ENCODE measurements at regions not wholly inside any gene's neighbourhood (a gene's known extent, or its start where the extent isn't known, plus 50 kb on each side); places are given as distances from the start of the nearest gene placed in this dataset.

GRCh38 chr22:46064228-46064965 lies 85.9 kb upstream of the PPARA start:
- no peak overlapping the region for H2BK5ac ChIP-seq (ENCODE audit: low read depth, low read length, poor library complexity)
- no peak overlapping the region for H2AK5ac ChIP-seq (ENCODE audit: low read length)
- no peak overlapping the region for H3K4me3 ChIP-seq (ENCODE audit: low read depth, low read length)
- no peak overlapping the region for H3K4me2 ChIP-seq (ENCODE audit: low read length)
- no CpG with 5 or more reads among the region's 28 CpGs for WGBS (ENCODE audit: extremely low coverage, insufficient coverage, insufficient read length)
- no peak overlapping the region for H4K8ac ChIP-seq (ENCODE audit: low read depth, low read length)
- H3K23ac ChIP-seq (ENCODE audit: low read length): no peak overlapping the region
- H4K12ac ChIP-seq (ENCODE audit: low read depth, low read length): no peak overlapping the region
- H2BK120ac ChIP-seq (ENCODE audit: insufficient read depth, low read length, poor library complexity): no peak overlapping the region
- no peak overlapping the region for H3K4ac ChIP-seq (ENCODE audit: low read depth, low read length)
- DNase-seq: no peak
- H4K91ac ChIP-seq (ENCODE audit: low read depth, low read length): no peak overlapping the region
- no peaks in the 10 kb centered on the region for H3K79me2 ChIP-seq (ENCODE audit: control insufficient read depth, insufficient read depth, low read length, poor library complexity)
- H3K4me1 ChIP-seq (ENCODE audit: control insufficient read depth in 1 of 2, insufficient read depth in 2 of 2, low read length in 2 of 2): no peaks in the 10 kb centered on the region
- no peak overlapping the region for H3K14ac ChIP-seq (ENCODE audit: low read length)
- H3K27ac ChIP-seq (ENCODE audit: low read depth, low read length): no peak overlapping the region
- no peaks in the 10 kb centered on the region for H3K9me3 ChIP-seq (ENCODE audit: insufficient read depth, low read depth, low read length)
- no peak overlapping the region for H3K18ac ChIP-seq (ENCODE audit: low read length)
- H3K79me1 ChIP-seq (ENCODE audit: low read length): no peaks in the 10 kb centered on the region
- H3K9ac ChIP-seq (ENCODE audit: low read length): no peak overlapping the region
- H2BK12ac ChIP-seq (ENCODE audit: low read length): no peak overlapping the region
- H3K27me3 ChIP-seq (ENCODE audit: insufficient read depth, low read length): peaks cover 43% of the 10 kb centered on the region
- H2AFZ ChIP-seq (ENCODE audit: insufficient read depth, low read length, poor library complexity): no peak overlapping the region
- no peaks in the 10 kb centered on the region for H3K36me3 ChIP-seq (ENCODE audit: control insufficient read depth in 1 of 2, insufficient read depth in 2 of 2, low read length in 2 of 2)

GRCh38 chr22:46064966-46065666 lies 85.2 kb upstream of the PPARA start:
- no peaks in the 10 kb centered on the region for H3K36me3 ChIP-seq (ENCODE audit: control insufficient read depth in 1 of 2, insufficient read depth in 2 of 2, low read length in 2 of 2)
- no CpG with 5 or more reads among the region's 17 CpGs for WGBS (ENCODE audit: extremely low coverage, insufficient coverage, insufficient read length)
- H2AFZ ChIP-seq (ENCODE audit: insufficient read depth, low read length, poor library complexity): no peak overlapping the region
- no peak overlapping the region for H3K4me3 ChIP-seq (ENCODE audit: low read depth, low read length)
- no peak overlapping the region for H3K18ac ChIP-seq (ENCODE audit: low read length)
- H3K4ac ChIP-seq (ENCODE audit: low read depth, low read length): no peak overlapping the region
- no peak overlapping the region for H3K4me2 ChIP-seq (ENCODE audit: low read length)
- H2AK5ac ChIP-seq (ENCODE audit: low read length): no peak overlapping the region
- H4K8ac ChIP-seq (ENCODE audit: low read depth, low read length): no peak overlapping the region
- no peak overlapping the region for H3K27ac ChIP-seq (ENCODE audit: low read depth, low read length)
- H3K4me1 ChIP-seq (ENCODE audit: control insufficient read depth in 1 of 2, insufficient read depth in 2 of 2, low read length in 2 of 2): no peaks in the 10 kb centered on the region
- no peak overlapping the region for H3K14ac ChIP-seq (ENCODE audit: low read length)
- H4K12ac ChIP-seq (ENCODE audit: low read depth, low read length): no peak overlapping the region
- H3K9me3 ChIP-seq (ENCODE audit: insufficient read depth, low read depth, low read length): no peaks in the 10 kb centered on the region
- no peak overlapping the region for H2BK120ac ChIP-seq (ENCODE audit: insufficient read depth, low read length, poor library complexity)
- no peak overlapping the region for H3K23ac ChIP-seq (ENCODE audit: low read length)
- H3K79me2 ChIP-seq (ENCODE audit: control insufficient read depth, insufficient read depth, low read length, poor library complexity): no peaks in the 10 kb centered on the region
- no peak overlapping the region for H2BK5ac ChIP-seq (ENCODE audit: low read depth, low read length, poor library complexity)
- no peak for DNase-seq
- H3K79me1 ChIP-seq (ENCODE audit: low read length): no peaks in the 10 kb centered on the region
- H3K9ac ChIP-seq (ENCODE audit: low read length): no peak overlapping the region
- no peak overlapping the region for H2BK12ac ChIP-seq (ENCODE audit: low read length)
- H4K91ac ChIP-seq (ENCODE audit: low read depth, low read length): no peak overlapping the region
- H3K27me3 ChIP-seq (ENCODE audit: insufficient read depth, low read length): peaks cover 51% of the 10 kb centered on the region

GRCh38 chr22:46065691-46066454 lies 84.5 kb upstream of the PPARA start:
- Histone ChIP-seq H2AK5ac (ENCODE audit: low read length) (no peak overlapping the region), H2BK12ac (ENCODE audit: low read length) (no peak overlapping the region)
- WGBS (ENCODE audit: extremely low coverage, insufficient coverage, insufficient read length): no CpG with 5 or more reads among the region's 2 CpGs

GRCh38 chr22:46066691-46067090 lies 83.6 kb upstream of the PPARA start:
- H3K27ac ChIP-seq (ENCODE audit: low read depth, low read length): no peak overlapping the region
- no peak overlapping the region for H3K14ac ChIP-seq (ENCODE audit: low read length)
- peaks cover 4 to 5% of the 10 kb centered on the region in 2 experiments for H3K4me1 ChIP-seq (ENCODE audit: control insufficient read depth in 1 of 2, insufficient read depth in 2 of 2, low read length in 2 of 2)
- H3K23ac ChIP-seq (ENCODE audit: low read length): no peak overlapping the region
- DNase-seq: no peak
- WGBS (ENCODE audit: extremely low coverage, insufficient coverage, insufficient read length): no CpG with 5 or more reads among the region's 11 CpGs
- H4K8ac ChIP-seq (ENCODE audit: low read depth, low read length): no peak overlapping the region
- no peak overlapping the region for H3K18ac ChIP-seq (ENCODE audit: low read length)
- no peak overlapping the region for H3K4me3 ChIP-seq (ENCODE audit: low read depth, low read length)
- H3K4ac ChIP-seq (ENCODE audit: low read depth, low read length): no peak overlapping the region
- no peak overlapping the region for H3K4me2 ChIP-seq (ENCODE audit: low read length)
- H2BK5ac ChIP-seq (ENCODE audit: low read depth, low read length, poor library complexity): no peak overlapping the region
- H4K91ac ChIP-seq (ENCODE audit: low read depth, low read length): no peak overlapping the region
- H2AFZ ChIP-seq (ENCODE audit: insufficient read depth, low read length, poor library complexity): no peak overlapping the region
- no peak overlapping the region for H2BK120ac ChIP-seq (ENCODE audit: insufficient read depth, low read length, poor library complexity)
- no peaks in the 10 kb centered on the region for H3K79me1 ChIP-seq (ENCODE audit: low read length)
- H3K36me3 ChIP-seq (ENCODE audit: control insufficient read depth in 1 of 2, insufficient read depth in 2 of 2, low read length in 2 of 2): no peaks in the 10 kb centered on the region
- peaks cover 52% of the 10 kb centered on the region for H3K27me3 ChIP-seq (ENCODE audit: insufficient read depth, low read length)
- H3K79me2 ChIP-seq (ENCODE audit: control insufficient read depth, insufficient read depth, low read length, poor library complexity): no peaks in the 10 kb centered on the region
- H2AK5ac ChIP-seq (ENCODE audit: low read length): no peak overlapping the region
- H3K9me3 ChIP-seq (ENCODE audit: insufficient read depth, low read depth, low read length): no peaks in the 10 kb centered on the region
- H3K9ac ChIP-seq (ENCODE audit: low read length): no peak overlapping the region
- H4K12ac ChIP-seq (ENCODE audit: low read depth, low read length): no peak overlapping the region
- no peak overlapping the region for H2BK12ac ChIP-seq (ENCODE audit: low read length)

More at GRCh38 chr22:46065691-46066454, 84.5 kb upstream of the PPARA start:
- Histone ChIP-seq H3K4me1 (ENCODE audit: control insufficient read depth in 1 of 2, insufficient read depth in 2 of 2, low read length in 2 of 2) (peaks cover 4 to 5% of the 10 kb centered on the region in 2 experiments), H4K91ac (ENCODE audit: low read depth, low read length) (no peak overlapping the region), H3K4me3 (ENCODE audit: low read depth, low read length) (no peak overlapping the region), H3K4ac (ENCODE audit: low read depth, low read length) (no peak overlapping the region), H3K9me3 (ENCODE audit: insufficient read depth, low read depth, low read length) (no peaks in the 10 kb centered on the region), H4K12ac (ENCODE audit: low read depth, low read length) (no peak overlapping the region), H2AFZ (ENCODE audit: insufficient read depth, low read length, poor library complexity) (no peak overlapping the region), H3K18ac (ENCODE audit: low read length) (no peak overlapping the region), H3K36me3 (ENCODE audit: control insufficient read depth in 1 of 2, insufficient read depth in 2 of 2, low read length in 2 of 2) (no peaks in the 10 kb centered on the region), H3K14ac (ENCODE audit: low read length) (no peak overlapping the region), H3K79me2 (ENCODE audit: control insufficient read depth, insufficient read depth, low read length, poor library complexity) (no peaks in the 10 kb centered on the region), H3K23ac (ENCODE audit: low read length) (no peak overlapping the region), H3K9ac (ENCODE audit: low read length) (no peak overlapping the region), H3K27ac (ENCODE audit: low read depth, low read length) (no peak overlapping the region), H2BK120ac (ENCODE audit: insufficient read depth, low read length, poor library complexity) (no peak overlapping the region), H2BK5ac (ENCODE audit: low read depth, low read length, poor library complexity) (no peak overlapping the region), H3K79me1 (ENCODE audit: low read length) (no peaks in the 10 kb centered on the region), H4K8ac (ENCODE audit: low read depth, low read length) (no peak overlapping the region), H3K4me2 (ENCODE audit: low read length) (no peak overlapping the region), H3K27me3 (ENCODE audit: insufficient read depth, low read length) (peaks cover 54% of the 10 kb centered on the region)
- no peak for DNase-seq

Data from trophoblast cell (in vitro differentiated cells and primary cell).